ENCODE measurements at regions not wholly inside any gene's neighbourhood (a gene's known extent, or its start where the extent isn't known, plus 50 kb on each side); places are given as distances from the start of the nearest gene placed in this dataset.
"Not testable (repeated sequence)": the region's sequence is repeated elsewhere in the genome, so short reads cannot be mapped to it uniquely, and the experiment has no call there.

DNA sequence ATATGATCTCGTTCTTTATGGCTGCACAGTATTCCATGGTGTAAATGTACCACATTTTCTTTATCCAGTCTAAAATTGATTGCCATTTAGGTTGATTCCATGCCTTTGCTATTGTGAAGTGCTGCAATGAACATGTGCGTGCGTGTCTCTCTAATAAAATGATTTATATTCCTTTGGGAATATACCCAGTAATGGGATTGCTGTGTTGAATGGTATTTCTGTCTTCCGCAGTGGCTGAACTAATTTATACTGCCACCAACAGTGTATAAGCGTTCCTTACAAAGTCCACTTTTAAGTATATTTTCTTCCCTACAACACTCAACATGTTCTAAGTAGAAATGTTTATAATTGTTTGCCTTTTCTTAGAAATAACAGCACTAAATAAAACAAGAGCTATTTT is 521.9 kb downstream of the DTWD2 start:
- Histone ChIP-seq H3K4me1 (no peaks in the 10 kb centered on the region), H3K4me3 (no peak overlapping the region), H3K9me3 (no peaks in the 10 kb centered on the region), H3K4me2 (no peak overlapping the region), H3K27ac (no peak overlapping the region)
- 27% methylated on average over 5 of the region's 5 CpGs for WGBS (ENCODE audit: missing lambda C conversion rate)
- TF ChIP-seq HOXB13 (CRISPR knock-in tag; IDR thresholded peaks at IDR 0.05; ENCODE audit: low read depth) (no peak), RCOR1 (IDR thresholded peaks at IDR 0.05; ENCODE audit: low read depth, low read length) (no peak), HOXA7 (CRISPR knock-in tag; IDR thresholded peaks at IDR 0.05) (no peak), PHF8 (IDR thresholded peaks at IDR 0.05; ENCODE audit: borderline replicate concordance, low read depth) (no peak)
- TF ChIP-seq, protein P1, sequence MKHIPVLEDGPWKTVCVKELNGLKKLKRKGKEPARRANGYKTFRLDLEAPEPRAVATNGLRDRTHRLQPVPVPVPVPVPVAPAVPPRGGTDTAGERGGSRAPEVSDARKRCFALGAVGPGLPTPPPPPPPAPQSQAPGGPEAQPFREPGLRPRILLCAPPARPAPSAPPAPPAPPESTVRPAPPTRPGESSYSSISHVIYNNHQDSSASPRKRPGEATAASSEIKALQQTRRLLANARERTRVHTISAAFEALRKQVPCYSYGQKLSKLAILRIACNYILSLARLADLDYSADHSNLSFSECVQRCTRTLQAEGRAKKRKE (CRISPR knock-in tag; IDR thresholded peaks at IDR 0.05; ENCODE audit: low read depth) = no peak
- ATAC-seq (no peak), FAIRE-seq (no peak), DNase-seq (ENCODE audit: low read depth in 1 of 2, low spot score in 1 of 2) (no peak)
- CTCF ChIA-PET = no interaction called here
- POLR2A ChIA-PET = no interaction called here

DNA sequence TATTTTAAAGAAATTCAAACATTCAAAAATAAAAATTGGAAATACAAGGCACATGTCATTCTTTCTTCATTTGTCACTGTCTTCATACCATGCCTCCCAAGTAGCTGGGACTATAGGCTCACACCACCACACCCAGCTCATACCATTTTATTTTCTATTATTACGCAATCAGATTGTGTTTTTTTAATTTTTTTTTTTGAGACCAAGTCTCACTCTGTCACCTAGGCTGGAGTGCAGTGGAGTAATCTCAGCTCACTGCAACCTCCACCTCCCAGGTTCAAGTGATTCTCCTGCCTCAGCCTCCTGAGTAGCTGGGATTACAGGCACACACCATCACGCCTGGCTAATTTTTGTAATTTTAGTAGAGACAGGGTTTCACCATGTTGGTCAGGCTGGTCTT is 526.1 kb downstream of the DTWD2 start:
- H3K27ac ChIP-seq = not testable (repeated sequence)

DNA sequence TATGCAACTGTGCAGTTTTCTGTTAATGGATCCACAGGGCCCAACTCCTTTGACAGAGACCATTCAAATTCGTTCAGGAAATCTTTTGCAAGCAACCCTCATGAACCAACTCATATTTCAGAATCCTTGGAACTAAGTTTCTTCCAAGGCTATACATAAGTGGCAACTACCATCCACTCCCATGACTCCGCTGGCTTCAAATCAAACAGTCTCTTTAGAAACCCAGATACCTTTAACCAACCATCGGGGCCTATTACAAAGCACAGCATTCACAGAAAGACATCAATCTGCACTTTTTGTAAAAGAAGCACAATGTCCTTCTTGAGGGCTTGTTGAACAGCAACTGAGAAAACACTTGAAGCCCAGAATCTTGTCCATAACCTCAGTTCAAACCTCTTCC is 526.9 kb downstream of the DTWD2 start:
- Histone ChIP-seq H3K9me3 (no peaks in the 10 kb centered on the region), H3K4me3 (no peak overlapping the region), H3K4me2 (no peak overlapping the region), H3K27ac (no peak overlapping the region), H3K4me1 (no peaks in the 10 kb centered on the region)
- FAIRE-seq = no peak
- DNase-seq (ENCODE audit: low read depth in 1 of 2, low spot score in 1 of 2) = no peak
- TF ChIP-seq, protein P2, sequence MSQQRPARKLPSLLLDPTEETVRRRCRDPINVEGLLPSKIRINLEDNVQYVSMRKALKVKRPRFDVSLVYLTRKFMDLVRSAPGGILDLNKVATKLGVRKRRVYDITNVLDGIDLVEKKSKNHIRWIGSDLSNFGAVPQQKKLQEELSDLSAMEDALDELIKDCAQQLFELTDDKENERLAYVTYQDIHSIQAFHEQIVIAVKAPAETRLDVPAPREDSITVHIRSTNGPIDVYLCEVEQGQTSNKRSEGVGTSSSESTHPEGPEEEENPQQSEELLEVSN (IDR thresholded peaks at IDR 0.05; ENCODE audit: borderline replicate concordance, low read depth) = no peak
- TF ChIP-seq CEBPB (IDR thresholded peaks at IDR 0.05) (no peak), HEYL (CRISPR knock-in tag; IDR thresholded peaks at IDR 0.05) (no peak), CHD4 (IDR thresholded peaks at IDR 0.05; ENCODE audit: borderline replicate concordance) (no peak), NPAS2 (CRISPR knock-in tag; IDR thresholded peaks at IDR 0.05; ENCODE audit: borderline replicate concordance) (no peak), BHLHE40 (IDR thresholded peaks at IDR 0.05; ENCODE audit: low read depth, low read length) (no peak), HOXA7 (CRISPR knock-in tag; IDR thresholded peaks at IDR 0.05) (no peak), RAD21 (conservative IDR thresholded peaks at IDR 0.05 in 1 of 2, IDR thresholded peaks at IDR 0.05 in 1 of 2) (no peak), FOXS1 (CRISPR knock-in tag; IDR thresholded peaks at IDR 0.05) (no peak), RFX5 (IDR thresholded peaks at IDR 0.05) (no peak), EHMT2 (IDR thresholded peaks at IDR 0.05; ENCODE audit: low read depth) (no peak), FOSB (CRISPR knock-in tag; IDR thresholded peaks at IDR 0.05) (no peak), ZSCAN20 (CRISPR knock-in tag; IDR thresholded peaks at IDR 0.05) (no peak), POLR2AphosphoS2 (conservative IDR thresholded peaks at IDR 0.05; ENCODE audit: low read length) (no peak)
- TF ChIP-seq, protein P3, sequence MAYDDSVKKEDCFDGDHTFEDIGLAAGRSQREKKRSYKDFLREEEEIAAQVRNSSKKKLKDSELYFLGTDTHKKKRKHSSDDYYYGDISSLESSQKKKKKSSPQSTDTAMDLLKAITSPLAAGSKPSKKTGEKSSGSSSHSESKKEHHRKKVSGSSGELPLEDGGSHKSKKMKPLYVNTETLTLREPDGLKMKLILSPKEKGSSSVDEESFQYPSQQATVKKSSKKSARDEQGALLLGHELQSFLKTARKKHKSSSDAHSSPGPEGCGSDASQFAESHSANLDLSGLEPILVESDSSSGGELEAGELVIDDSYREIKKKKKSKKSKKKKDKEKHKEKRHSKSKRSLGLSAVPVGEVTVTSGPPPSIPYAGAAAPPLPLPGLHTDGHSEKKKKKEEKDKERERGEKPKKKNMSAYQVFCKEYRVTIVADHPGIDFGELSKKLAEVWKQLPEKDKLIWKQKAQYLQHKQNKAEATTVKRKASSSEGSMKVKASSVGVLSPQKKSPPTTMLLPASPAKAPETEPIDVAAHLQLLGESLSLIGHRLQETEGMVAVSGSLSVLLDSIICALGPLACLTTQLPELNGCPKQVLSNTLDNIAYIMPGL (CRISPR knock-in tag; IDR thresholded peaks at IDR 0.05; ENCODE audit: borderline replicate concordance) = no peak
- ATAC-seq = no peak
- 2% methylated on average over 3 of the region's 3 CpGs for WGBS (ENCODE audit: missing lambda C conversion rate)
- POLR2A ChIA-PET = no interaction called here
- CTCF ChIA-PET = no interaction called here

More for the DNA sequence above, 526.1 kb downstream of the DTWD2 start:
- FAIRE-seq; H3K4me3 ChIP-seq; H3K4me2 ChIP-seq; H3K9me3 ChIP-seq; H3K4me1 ChIP-seq; ATAC-seq; CTCF ChIA-PET; DNase-seq (ENCODE audit: low read depth in 1 of 2, low spot score in 1 of 2); POLR2A ChIA-PET: not testable (repeated sequence)
- 5% methylated on average over 2 of the region's 2 CpGs for WGBS (ENCODE audit: missing lambda C conversion rate)
